ENCODE measurements at regions not wholly inside any gene's neighbourhood (a gene's known extent, or its start where the extent isn't known, plus 50 kb on each side); places are given as distances from the start of the nearest gene placed in this dataset.

DNA sequence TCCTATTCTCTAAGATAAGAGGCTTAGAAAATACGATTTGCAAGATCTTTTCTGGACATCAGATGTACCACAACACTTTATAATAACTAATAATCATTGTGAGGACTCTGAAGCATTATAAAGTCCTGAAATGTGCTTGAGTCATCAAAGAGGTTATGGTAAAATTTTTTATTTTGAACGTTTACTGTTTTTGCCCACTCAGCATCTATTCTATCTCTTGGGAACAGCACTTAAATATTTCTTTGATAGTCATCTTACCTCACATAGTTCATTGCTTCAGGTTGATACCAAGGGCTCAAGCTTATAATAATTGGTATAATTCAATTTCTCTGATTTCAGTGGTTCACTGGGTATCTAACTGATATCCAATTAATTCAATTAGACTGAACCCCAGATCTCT, 700.5 kb downstream of the KHDRBS2 start:
- Mint-ChIP-seq H3K4me1 (peaks cover 4 to 10% of the 10 kb centered on the region in 2 experiments), H3K4me3 (no peak overlapping the region), H3K9me3 (peaks cover 0 to 6% of the 10 kb centered on the region in 2 experiments; a peak in 3 of 5 replicates), H3K27me3 (ENCODE audit: low read depth) (no peaks in the 10 kb centered on the region), H3K36me3 (ENCODE audit: insufficient read depth in 1 of 3, low read depth in 3 of 3) (peaks cover 0 to 1% (median 1%) of the 10 kb centered on the region in 3 experiments; a peak in 2 of 7 replicates), H3K27ac (no peak overlapping the region)
- no peak overlapping the region for H3K14ac ChIP-seq (ENCODE audit: insufficient read depth, low read length)
- no peaks in the 10 kb centered on the region for H3K79me2 ChIP-seq (ENCODE audit: insufficient read depth, low read length)
- H3K18ac ChIP-seq (ENCODE audit: insufficient read length, low read depth, low read length), result no peak overlapping the region
- H3K4ac ChIP-seq (ENCODE audit: low read depth, low read length), result no peak overlapping the region
- H2BK20ac ChIP-seq (ENCODE audit: low read depth, low read length, poor library complexity, severe bottlenecking), result no peak overlapping the region
- H2BK120ac ChIP-seq (ENCODE audit: low read depth, low read length, poor library complexity, severe bottlenecking), result no peak overlapping the region
- no peak overlapping the region for H3T11ph ChIP-seq (ENCODE audit: low read length)
- no peak overlapping the region for H3K23ac ChIP-seq (ENCODE audit: insufficient read length, low read depth, low read length)
- H3K9me3 ChIP-seq (ENCODE audit: control insufficient read depth, low read depth, low read length), result no peaks in the 10 kb centered on the region
- no peak overlapping the region for H4K8ac ChIP-seq (replicated peaks; ENCODE audit: insufficient read length, low read depth, low read length)
- H2BK5ac ChIP-seq (ENCODE audit: insufficient read length, low read length), result no peak overlapping the region
- no peak overlapping the region for H4K91ac ChIP-seq (ENCODE audit: insufficient read length, low read depth, low read length)
- no peak overlapping the region for H4K5ac ChIP-seq (ENCODE audit: insufficient read length, low read depth, low read length)
- H3K27ac ChIP-seq (ENCODE audit: insufficient read length, low read depth, low read length), result no peak overlapping the region
- H3K9ac ChIP-seq (ENCODE audit: extremely low read depth, insufficient read length, low read length), result no peak overlapping the region
- no peaks in the 10 kb centered on the region for H3K4me1 ChIP-seq (ENCODE audit: insufficient read depth, low read length)
- TF ChIP-seq, protein P1, sequence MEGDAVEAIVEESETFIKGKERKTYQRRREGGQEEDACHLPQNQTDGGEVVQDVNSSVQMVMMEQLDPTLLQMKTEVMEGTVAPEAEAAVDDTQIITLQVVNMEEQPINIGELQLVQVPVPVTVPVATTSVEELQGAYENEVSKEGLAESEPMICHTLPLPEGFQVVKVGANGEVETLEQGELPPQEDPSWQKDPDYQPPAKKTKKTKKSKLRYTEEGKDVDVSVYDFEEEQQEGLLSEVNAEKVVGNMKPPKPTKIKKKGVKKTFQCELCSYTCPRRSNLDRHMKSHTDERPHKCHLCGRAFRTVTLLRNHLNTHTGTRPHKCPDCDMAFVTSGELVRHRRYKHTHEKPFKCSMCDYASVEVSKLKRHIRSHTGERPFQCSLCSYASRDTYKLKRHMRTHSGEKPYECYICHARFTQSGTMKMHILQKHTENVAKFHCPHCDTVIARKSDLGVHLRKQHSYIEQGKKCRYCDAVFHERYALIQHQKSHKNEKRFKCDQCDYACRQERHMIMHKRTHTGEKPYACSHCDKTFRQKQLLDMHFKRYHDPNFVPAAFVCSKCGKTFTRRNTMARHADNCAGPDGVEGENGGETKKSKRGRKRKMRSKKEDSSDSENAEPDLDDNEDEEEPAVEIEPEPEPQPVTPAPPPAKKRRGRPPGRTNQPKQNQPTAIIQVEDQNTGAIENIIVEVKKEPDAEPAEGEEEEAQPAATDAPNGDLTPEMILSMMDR (conservative IDR thresholded peaks at IDR 0.05), result no peak
- no peaks in the 10 kb centered on the region for H4K20me1 ChIP-seq (ENCODE audit: control insufficient read depth, insufficient read depth, insufficient read length)
- no peaks in the 10 kb centered on the region for H3K23me2 ChIP-seq (ENCODE audit: insufficient read length, low read depth, low read length, poor library complexity, severe bottlenecking)
- no peak overlapping the region for H2AFZ ChIP-seq (ENCODE audit: low read length)
- no peak for DNase-seq
- whole genome bisulfite sequencing (ENCODE audit: extremely low coverage, insufficient read length, low lambda C conversion rate), result no CpG with 5 or more reads among the region's 2 CpGs
- H3K4me2 ChIP-seq (ENCODE audit: insufficient read depth, insufficient read length, low read length), result no peak overlapping the region
- H2BK15ac ChIP-seq (ENCODE audit: low read depth, low read length), result no peak overlapping the region
- H2AK5ac ChIP-seq (ENCODE audit: insufficient read length, low read length), result no peak overlapping the region
- no peak overlapping the region for H3K56ac ChIP-seq (ENCODE audit: insufficient read length, low read depth, low read length)
- no peak overlapping the region for H2BK12ac ChIP-seq (ENCODE audit: insufficient read length, low read depth, low read length)
- no peaks in the 10 kb centered on the region for H3K27me3 ChIP-seq (ENCODE audit: insufficient read depth, low read length)
- H3K79me1 ChIP-seq (ENCODE audit: insufficient read depth, low read depth, low read length, poor library complexity, severe bottlenecking), result no peaks in the 10 kb centered on the region
